Activated naive CD4-positive, alpha-beta T cell (primary cell): ENCODE measurements at regions not wholly inside any gene's neighbourhood (a gene's known extent, or its start where the extent isn't known, plus 50 kb on each side); places are given as distances from the start of the nearest gene placed in this dataset.

Experiments used
- DNase-seq, 4 experiments: peaks; one replicate each; lab custom pipeline; 2025; lab: John Stamatoyannopoulos, UW

- no peak for DNase-seq
These were observed 101.4 kb downstream of the TOMM20 start for GRCh38 chr1:235027076-235027861.

- DNase-seq: no peak
These were observed 103.1 kb downstream of the TOMM20 start for GRCh38 chr1:235025422-235025984.

DNA sequence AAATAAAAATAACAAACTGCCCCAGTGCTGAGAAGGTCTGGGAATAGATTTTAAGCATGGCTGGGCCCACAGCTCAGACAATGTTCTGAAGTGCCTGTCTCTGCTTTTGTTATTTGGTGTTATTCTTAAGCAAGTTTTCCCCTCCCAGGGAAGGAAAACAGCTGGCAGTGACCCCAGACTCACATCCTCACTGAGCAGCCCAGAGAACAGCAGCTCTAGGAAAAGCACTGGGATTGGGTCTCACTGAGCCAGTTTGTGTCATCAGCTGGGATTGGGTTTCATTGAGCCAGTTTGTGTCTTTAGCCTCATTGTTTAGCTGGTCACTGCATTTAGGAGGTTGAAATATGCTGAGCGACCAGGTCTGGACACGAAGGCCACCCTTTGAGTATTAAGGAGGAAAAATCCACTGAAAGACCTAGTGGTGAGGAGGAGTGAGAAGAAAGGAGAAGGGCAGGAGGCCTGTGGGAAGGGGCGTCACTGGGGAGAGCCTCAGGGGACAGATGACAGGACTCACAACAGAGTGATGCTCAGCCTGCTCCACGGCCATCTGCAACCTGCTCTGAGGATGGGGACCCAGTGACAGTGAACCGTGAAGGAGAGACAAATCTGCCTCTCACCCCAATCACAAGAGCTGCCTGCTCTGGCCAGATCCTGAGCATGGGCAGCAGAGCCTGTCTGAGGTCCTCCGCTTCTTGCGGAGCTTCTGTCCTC is 103.8 kb downstream of the TOMM20 start:
- no peak for DNase-seq

DNA sequence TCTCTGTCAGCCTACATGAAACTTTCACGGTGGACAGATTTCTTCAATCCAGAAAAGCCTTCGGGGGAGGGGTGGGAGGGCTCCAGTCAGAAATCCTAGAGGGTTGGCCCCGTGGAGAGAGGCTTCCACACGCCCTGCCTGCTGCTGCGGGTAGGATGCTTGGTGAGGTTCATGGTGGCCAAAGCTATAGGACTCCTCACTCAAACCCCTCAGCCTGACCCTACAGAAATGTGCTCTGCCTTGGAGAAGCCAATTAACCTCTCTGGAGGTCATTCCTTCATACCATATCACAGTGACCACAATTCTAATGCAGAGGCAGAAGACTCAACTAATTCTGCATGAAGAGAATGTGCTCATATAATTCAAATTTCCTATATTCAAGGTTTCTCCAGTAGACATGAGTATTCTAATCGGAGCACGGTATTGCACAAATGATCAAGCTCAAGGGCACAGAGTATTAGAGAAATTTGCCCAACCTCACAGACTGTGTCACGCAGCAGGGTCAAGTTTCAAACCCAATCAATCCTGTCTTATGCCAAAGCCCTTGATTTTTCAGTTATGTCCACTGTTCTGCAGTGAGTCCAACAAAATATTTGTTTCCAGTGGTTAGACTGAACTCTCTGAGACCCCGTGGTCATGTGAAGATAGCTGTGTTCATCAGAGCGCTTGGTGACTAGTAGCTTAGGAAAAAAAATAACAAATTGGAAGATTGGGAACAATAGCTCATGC is 104.8 kb downstream of the TOMM20 start:
- no peak for DNase-seq

GRCh38 chr1:235022981-235023710 is 105.5 kb downstream of the TOMM20 start:
- DNase-seq: no peak

- no peak for DNase-seq
These were observed 106.2 kb downstream of the TOMM20 start for GRCh38 chr1:235022341-235022980.

DNA sequence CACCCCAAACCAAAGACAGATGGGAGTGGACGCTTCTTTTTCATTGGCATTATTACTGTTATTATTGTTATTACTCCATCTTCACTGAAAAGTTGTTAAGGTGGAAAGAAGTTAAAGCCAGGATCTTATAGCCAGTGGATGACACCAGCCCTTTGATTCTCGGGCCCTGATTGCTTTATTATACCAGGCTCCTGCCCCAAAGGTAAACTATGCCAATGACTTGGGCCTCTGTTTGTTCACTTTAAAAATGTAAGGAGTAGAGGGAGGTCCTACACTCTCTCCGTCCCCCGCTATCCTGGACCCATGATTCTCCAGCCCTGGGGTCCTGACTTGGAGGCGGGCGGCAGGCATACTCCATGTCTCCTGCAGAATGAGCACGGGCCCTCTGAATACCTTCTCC is 106.8 kb downstream of the TOMM20 start:
- no peak for DNase-seq

GRCh38 chr1:235021321-235021720 is 107.3 kb downstream of the TOMM20 start:
- no peak for DNase-seq

DNA sequence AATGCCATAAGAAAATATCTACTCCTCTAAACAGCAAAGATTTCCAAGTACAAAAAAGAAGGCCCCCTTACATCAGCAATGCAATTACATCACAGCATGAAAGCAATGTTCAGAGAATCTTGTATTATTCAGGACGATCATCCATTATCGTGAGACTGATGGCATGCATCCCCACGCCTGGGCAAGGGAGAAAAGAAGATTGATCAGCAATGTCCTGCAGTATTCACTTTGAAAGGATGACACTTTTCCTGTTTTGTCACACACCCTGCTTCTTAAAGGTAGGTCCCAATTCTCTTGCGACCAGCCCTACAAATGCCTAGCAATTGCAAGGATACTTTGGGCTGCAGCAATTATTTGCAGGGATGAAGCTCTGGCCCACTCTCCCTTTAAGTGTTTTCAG is 108.7 kb downstream of the TOMM20 start:
- DNase-seq: no peak

GRCh38 chr1:235019471-235019870 is 109.2 kb downstream of the TOMM20 start:
- no peak for DNase-seq

GRCh38 chr1:235018720-235019444 is 109.8 kb downstream of the TOMM20 start:
- no peak for DNase-seq

DNA sequence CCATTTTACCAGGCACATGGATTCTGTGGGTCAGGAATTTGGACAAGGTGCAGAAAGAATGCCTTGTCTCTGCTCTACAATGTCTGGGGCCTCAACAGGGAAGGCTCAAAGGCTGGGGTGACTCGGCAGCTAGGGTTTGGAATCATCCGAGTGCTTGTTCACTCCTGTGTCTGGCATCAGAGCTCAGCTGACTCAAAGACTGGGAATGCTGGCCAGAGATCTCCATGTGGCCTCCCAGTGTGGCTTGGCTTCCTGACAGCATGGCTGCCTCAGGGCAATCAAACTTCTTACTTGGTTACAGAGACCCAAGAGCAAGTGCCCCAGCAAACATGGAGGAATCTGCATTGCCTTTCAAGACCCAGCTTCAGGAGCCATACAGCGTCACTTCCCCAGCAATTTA is 110.5 kb downstream of the TOMM20 start:
- no peak for DNase-seq

GRCh38 chr1:235017719-235018118 is 110.9 kb downstream of the TOMM20 start:
- DNase-seq: no peak

GRCh38 chr1:235017191-235017590 is 111.4 kb downstream of the TOMM20 start:
- DNase-seq: no peak

DNA sequence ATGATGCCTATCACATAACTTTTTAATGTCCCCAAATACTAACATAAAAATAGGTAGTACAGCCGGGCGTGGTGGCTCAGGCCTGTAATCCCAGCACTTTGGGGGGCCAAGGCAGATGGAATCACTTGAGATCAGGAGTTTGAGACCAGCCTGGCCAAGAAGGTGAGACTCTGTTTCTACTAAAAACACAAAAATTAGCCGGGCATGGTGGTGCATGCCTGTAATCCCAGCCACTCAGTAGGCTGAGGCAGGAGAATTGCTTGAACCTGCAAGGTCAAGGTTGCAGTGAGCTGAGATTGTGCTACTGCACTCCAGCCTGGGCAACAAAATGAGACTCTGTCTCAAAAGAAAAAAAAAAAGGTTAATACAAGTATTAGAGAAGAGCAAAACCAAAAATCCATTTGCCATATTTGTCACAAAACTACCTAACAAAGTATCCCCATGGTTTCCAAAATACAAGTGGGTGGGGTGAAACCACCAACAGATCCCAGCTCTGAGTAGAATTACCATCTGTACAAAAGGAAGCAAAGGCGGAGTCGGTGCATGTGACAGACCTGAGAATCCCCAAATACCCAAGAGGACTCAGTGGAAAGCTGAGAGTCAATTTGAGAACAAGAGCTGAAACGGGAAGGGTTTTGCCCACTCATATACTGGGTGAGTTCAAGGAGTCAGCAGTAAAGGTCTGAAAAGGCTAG is 113.2 kb downstream of the TOMM20 start:
- no peak for DNase-seq

GRCh38 chr1:235014756-235015155 is 113.9 kb downstream of the TOMM20 start:
- no peak for DNase-seq

- DNase-seq: no peak
These were observed 115.1 kb downstream of the TOMM20 start for GRCh38 chr1:235013512-235013911.

GRCh38 chr1:235012436-235013210 is 116.0 kb downstream of the TOMM20 start:
- no peak for DNase-seq
